ENCODE measurements at regions not wholly inside any gene's neighbourhood (a gene's known extent, or its start where the extent isn't known, plus 50 kb on each side); places are given as distances from the start of the nearest gene placed in this dataset.
A peak's percentile ranks its signal among the peaks of the same experiment; 100 is the strongest.

- peak; percentile 78 for ATAC-seq
- H3K9ac ChIP-seq (ENCODE audit: insufficient read depth, low read depth, low read length) = no peak overlapping the region
- no peak overlapping the region for H3K27ac ChIP-seq (ENCODE audit: extremely low read length, insufficient read depth, low read length)
Observed at GRCh38 chr2:19228181-19228593, 130.2 kb downstream of the OSR1 start.

GRCh38 chr2:19226871-19227270 is 131.6 kb downstream of the OSR1 start:
- intact Hi-C loops (cut with micrococcal nuclease; ENCODE audit: unreplicated experiment) = no loop called here
- H3K4me3 ChIP-seq (replicated peaks in 1 of 3; ENCODE audit: insufficient read depth in 1 of 3, low read depth in 2 of 3, low read length in 3 of 3) = no peak overlapping the region
- 60% methylated on average over 4 of the region's 4 CpGs for WGBS (ENCODE audit: low lambda C conversion rate)
- no peak overlapping the region for H2AFZ ChIP-seq (ENCODE audit: low read length)
- peaks cover 24% of the 10 kb centered on the region for H3K4me1 ChIP-seq (ENCODE audit: insufficient read depth, low read length)
- FAIRE-seq (no peak), DNase-seq (ENCODE audit: low spot score) (no peak), ATAC-seq (no peak)
- ChIA-PET CTCF (ENCODE audit: low intra/inter-chr PET ratio, low total read pairs) (no interaction called here), POLR2A (no interaction called here)
- in situ Hi-C loops (cut with HindIII; ENCODE audit: extremely low pct_ligation_motif_present, low pct_unique_long_range_greater_than_20kb) = no loop called here
- H3K4me2 ChIP-seq (ENCODE audit: low read depth, low read length) = no peak overlapping the region
- H3K79me2 ChIP-seq (ENCODE audit: insufficient read depth, low read length) = no peaks in the 10 kb centered on the region
- no peak overlapping the region for H3K9ac ChIP-seq (ENCODE audit: insufficient read depth, low read depth, low read length)
- H3K9me3 ChIP-seq (ENCODE audit: low read length) = no peaks in the 10 kb centered on the region
- H3K36me3 ChIP-seq (replicated peaks in 1 of 2; ENCODE audit: control insufficient read depth in 1 of 2, insufficient read depth in 2 of 2, low read length in 2 of 2) = no peaks in the 10 kb centered on the region
- no TSS peak for BruUV-seq (replicated peaks)
- no peaks in the 10 kb centered on the region for H4K20me1 ChIP-seq (ENCODE audit: insufficient read depth, low read length)
- H3K27me3 ChIP-seq (ENCODE audit: control insufficient read depth in 1 of 2, insufficient read depth in 2 of 2, low read length in 2 of 2) = no peaks in the 10 kb centered on the region
- no peak overlapping the region for H3K27ac ChIP-seq (ENCODE audit: extremely low read length, insufficient read depth, low read length)
- TF ChIP-seq FUBP1 (CRISPR knock-in tag; IDR thresholded peaks at IDR 0.05; ENCODE audit: borderline replicate concordance) (no peak), ZNF609 (CRISPR knock-in tag; IDR thresholded peaks at IDR 0.05; ENCODE audit: borderline replicate concordance) (no peak), ZFP91 (CRISPR knock-in tag; IDR thresholded peaks at IDR 0.05; ENCODE audit: borderline replicate concordance) (no peak), FIP1L1 (IDR thresholded peaks at IDR 0.05; ENCODE audit: borderline replicate concordance, insufficient read depth, low read depth, low read length) (no peak), ZNF124 (CRISPR knock-in tag; IDR thresholded peaks at IDR 0.05) (no peak)

More at GRCh38 chr2:19228181-19228593, 130.2 kb downstream of the OSR1 start:
- DNase-seq (ENCODE audit: low spot score) = peak; percentile 23
- peak; percentile 51 for FAIRE-seq
- Histone ChIP-seq H4K20me1 (ENCODE audit: insufficient read depth, low read length) (no peaks in the 10 kb centered on the region), H3K79me2 (ENCODE audit: insufficient read depth, low read length) (no peaks in the 10 kb centered on the region), H3K4me2 (ENCODE audit: low read depth, low read length) (0 out of 2 replicates have a peak overlapping the region, but pooled peaks have one; percentile 3), H2AFZ (ENCODE audit: low read length) (no peak overlapping the region), H3K4me3 (replicated peaks in 1 of 3; ENCODE audit: insufficient read depth in 1 of 3, low read depth in 2 of 3, low read length in 3 of 3) (no peak overlapping the region), H3K27me3 (ENCODE audit: control insufficient read depth in 1 of 2, insufficient read depth in 2 of 2, low read length in 2 of 2) (no peaks in the 10 kb centered on the region), H3K9me3 (ENCODE audit: low read length) (no peaks in the 10 kb centered on the region), H3K4me1 (ENCODE audit: insufficient read depth, low read length) (peaks cover 30% of the 10 kb centered on the region), H3K36me3 (replicated peaks in 1 of 2; ENCODE audit: control insufficient read depth in 1 of 2, insufficient read depth in 2 of 2, low read length in 2 of 2) (no peaks in the 10 kb centered on the region)
- BruUV-seq (replicated peaks) = no TSS peak
- 2% methylated on average over 3 of the region's 3 CpGs for WGBS (ENCODE audit: low lambda C conversion rate)
- ChIA-PET CTCF (ENCODE audit: low intra/inter-chr PET ratio, low total read pairs) (no interaction called here), POLR2A (no interaction called here)
- TF ChIP-seq BORCS8-MEF2B (CRISPR knock-in tag; IDR thresholded peaks at IDR 0.05) (0 out of 2 replicates have a peak, but pooled peaks have one; percentile 50), NR2F2 (IDR thresholded peaks at IDR 0.05; ENCODE audit: borderline replicate concordance, low read depth) (peak; percentile 34; the same call in 1 of the 2 replicates), NR2F1 (CRISPR knock-in tag; IDR thresholded peaks at IDR 0.05) (peak in 1 of 2 experiments; percentile 68; a peak in 1 of 4 replicates), REL (CRISPR knock-in tag; conservative IDR thresholded peaks at IDR 0.05) (no peak), ZNF772 (CRISPR knock-in tag; IDR thresholded peaks at IDR 0.05) (0 out of 2 replicates have a peak, but pooled peaks have one; percentile 30), ZNF292 (CRISPR knock-in tag; IDR thresholded peaks at IDR 0.05; ENCODE audit: borderline replicate concordance, low read depth) (0 out of 2 replicates have a peak, but pooled peaks have one; percentile 17), ZKSCAN5 (CRISPR knock-in tag; IDR thresholded peaks at IDR 0.05) (no peak), HNF4A (CRISPR knock-in tag; IDR thresholded peaks at IDR 0.05) (0 out of 2 replicates have a peak, but pooled peaks have one; percentile 3), NR2F6 (IDR thresholded peaks at IDR 0.05) (peak; percentile 63), NR2F6 (CRISPR knock-in tag; IDR thresholded peaks at IDR 0.05) (peak; percentile 55; the same call in 1 of the 2 replicates)
- intact Hi-C loops (cut with micrococcal nuclease; ENCODE audit: unreplicated experiment) = no loop called here
- in situ Hi-C loops (cut with HindIII; ENCODE audit: extremely low pct_ligation_motif_present, low pct_unique_long_range_greater_than_20kb) = no loop called here
